ENCODE measurements at regions not wholly inside any gene's neighbourhood (a gene's known extent, or its start where the extent isn't known, plus 50 kb on each side); places are given as distances from the start of the nearest gene placed in this dataset.
A peak's percentile ranks its signal among the peaks of the same experiment; 100 is the strongest.

- DNase-seq (ENCODE audit: low read depth in 3 of 3, low spot score in 1 of 3), result no peak
Measured at GRCh38 chr14:89014569-89014850, 190.1 kb downstream of the TTC8 start.

- no peak for DNase-seq (ENCODE audit: low read depth in 3 of 3, low spot score in 1 of 3)
Measured at GRCh38 chr14:89015016-89015415, 190.6 kb downstream of the TTC8 start.

- no peak for DNase-seq (ENCODE audit: low read depth in 3 of 3, low spot score in 1 of 3)
Measured at GRCh38 chr14:89017417-89017816, 193.0 kb downstream of the TTC8 start.

DNA sequence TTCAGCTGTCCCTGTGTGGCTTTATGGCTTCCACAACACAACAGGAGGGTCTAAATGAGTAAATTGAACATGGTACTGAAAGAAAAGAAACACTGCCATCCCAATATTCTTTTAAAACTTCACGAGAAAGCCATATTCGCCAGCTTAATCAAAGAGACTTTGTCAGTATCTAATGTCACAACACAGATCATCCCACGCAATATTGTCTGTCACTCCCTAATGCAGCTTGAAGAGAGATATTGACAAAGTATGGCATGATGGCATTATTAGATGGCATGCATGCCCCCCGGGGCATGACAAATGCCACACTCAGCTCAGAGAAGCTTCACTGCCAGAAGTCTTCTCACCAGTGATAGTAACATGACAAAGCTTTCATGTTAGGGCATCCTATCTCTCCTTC, 197.8 kb downstream of the TTC8 start:
- no peak for DNase-seq (ENCODE audit: low read depth in 3 of 3, low spot score in 1 of 3)

DNA sequence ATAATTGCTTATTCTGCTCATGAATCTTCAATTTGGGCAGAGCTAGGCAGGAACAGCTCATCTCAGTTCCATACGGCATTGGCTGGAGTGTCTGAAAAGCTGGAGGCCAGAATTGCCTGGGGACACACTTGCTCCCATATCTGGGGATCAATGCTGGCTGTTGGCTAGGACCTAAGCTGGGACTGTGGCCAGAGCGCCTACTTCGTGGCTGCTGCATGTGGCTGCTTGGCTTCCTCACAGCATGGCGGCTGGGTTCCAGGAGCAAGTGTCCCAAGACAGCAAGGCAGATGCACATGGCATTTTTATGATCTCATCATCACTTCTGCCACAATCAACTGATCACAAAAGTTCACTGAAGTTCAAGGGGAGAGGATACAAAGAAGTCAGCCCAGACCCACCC, 200.2 kb downstream of the TTC8 start:
- no peak for DNase-seq (ENCODE audit: low read depth in 3 of 3, low spot score in 1 of 3)

GRCh38 chr14:89025561-89026236, 201.2 kb downstream of the TTC8 start:
- no peak for DNase-seq (ENCODE audit: low read depth in 3 of 3, low spot score in 1 of 3)

DNA sequence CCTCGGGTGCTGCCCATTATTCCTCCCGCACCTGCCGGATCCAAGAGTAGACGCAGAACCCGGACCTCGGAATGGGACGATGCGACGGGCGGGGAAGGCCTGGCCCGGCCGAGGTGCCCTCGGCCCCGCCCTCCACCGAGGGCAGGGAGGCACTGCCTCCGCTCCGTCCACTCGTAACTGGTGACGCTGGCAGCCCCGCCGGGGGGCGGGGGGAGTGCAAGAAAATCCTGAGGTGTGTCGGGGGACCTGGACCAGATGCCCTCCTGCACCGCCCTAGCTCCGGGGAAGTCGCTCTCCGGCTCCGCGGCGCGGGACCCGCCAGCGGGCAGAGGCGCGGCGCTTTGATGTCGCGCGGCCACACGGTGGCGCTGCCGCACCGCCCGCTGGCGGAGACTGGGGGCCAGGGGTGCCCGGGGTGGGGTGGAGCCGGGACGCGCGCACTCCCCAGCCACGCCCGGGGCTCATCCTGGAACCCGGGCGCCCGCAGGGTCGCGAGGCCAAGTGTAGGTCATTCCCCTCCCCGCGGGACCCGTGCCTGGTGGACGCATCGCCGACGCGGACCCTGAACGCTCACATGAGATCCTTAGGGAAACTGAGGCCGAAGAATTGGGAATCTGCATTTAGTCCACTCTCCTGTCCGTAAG, 202.8 kb downstream of the TTC8 start:
- DNase-seq (ENCODE audit: low read depth in 3 of 3, low spot score in 1 of 3), result peak in 2 of 3 donors; percentile 25 to 55

DNA sequence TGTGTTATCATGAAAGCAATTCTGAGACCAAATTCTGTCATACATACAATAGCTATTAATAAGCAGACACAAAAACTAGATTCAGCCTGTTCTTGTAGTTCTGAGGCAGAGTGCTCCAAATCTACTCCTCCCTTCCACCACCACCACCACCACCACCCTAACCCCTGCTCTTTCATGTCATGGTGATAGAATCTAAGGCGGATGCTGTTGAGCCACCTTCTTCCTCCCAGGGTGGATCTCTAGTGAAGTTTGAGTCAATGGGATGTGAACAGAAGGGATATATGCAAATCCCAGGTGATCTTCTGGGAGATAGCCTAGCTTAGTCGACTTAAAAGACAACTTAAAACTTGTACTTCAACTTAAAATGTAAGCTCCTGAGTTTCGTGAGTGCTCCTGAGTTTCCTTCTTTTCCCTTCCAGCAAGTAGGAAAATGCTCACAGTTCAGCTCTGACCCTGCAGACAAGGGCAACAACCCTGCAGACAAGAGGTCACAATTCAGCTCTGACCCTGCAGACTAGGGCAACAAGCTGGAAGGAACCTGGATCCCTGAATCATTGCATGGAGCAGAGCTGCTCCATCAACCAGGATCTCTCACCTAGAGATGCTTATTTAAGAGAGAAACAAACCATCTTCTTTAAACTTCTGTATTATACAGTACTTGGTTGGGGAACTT, 204.1 kb downstream of the TTC8 start:
- no peak for DNase-seq (ENCODE audit: low read depth in 3 of 3, low spot score in 1 of 3)

GRCh38 chr14:89029961-89030694, 205.7 kb downstream of the TTC8 start:
- no peak for DNase-seq (ENCODE audit: low read depth in 3 of 3, low spot score in 1 of 3)

DNA sequence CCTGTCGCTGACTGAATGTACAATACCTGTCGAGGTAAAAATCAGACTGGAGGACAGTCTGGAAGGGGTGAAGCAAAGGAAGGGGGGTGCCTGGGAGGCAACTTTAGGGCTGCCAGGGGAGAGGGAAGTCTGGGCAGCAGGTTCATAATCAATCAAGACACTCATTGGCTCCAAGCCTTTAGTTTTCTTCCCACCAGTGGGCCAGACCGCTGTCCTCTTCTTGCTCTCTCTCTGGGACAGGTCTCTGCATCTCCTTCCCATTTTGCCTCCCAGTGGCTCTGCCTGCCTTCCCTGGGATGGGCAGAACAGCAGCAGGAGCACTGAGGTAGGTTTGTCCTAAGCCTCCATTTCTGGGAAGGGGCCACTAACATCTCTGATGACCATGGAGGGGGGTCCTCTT, 206.5 kb downstream of the TTC8 start:
- no peak for DNase-seq (ENCODE audit: low read depth in 3 of 3, low spot score in 1 of 3)

- DNase-seq (ENCODE audit: low read depth in 3 of 3, low spot score in 1 of 3), result no peak
Measured at GRCh38 chr14:89032086-89032649, 207.7 kb downstream of the TTC8 start.

GRCh38 chr14:89033756-89034155, 209.3 kb downstream of the TTC8 start:
- no peak for DNase-seq (ENCODE audit: low read depth in 3 of 3, low spot score in 1 of 3)

DNA sequence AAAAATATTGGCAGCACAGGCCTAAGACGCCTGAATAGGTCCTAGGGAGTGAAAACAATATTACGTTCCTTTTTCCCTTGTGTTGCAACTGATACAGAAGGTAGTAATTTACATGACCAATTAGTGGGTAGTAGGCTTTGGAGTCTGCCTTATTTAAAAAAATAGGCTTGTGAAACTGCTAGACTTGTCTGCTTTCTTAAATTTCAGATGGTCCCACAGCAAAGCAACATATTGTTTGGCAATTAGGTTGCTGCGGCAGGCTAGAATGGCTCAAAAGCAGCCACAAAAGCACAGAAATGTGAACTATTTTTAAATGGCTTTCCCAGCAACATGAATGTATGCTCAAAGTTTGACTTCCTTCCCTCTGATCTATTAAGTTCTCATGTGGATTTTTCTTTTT, 211.9 kb downstream of the TTC8 start:
- no peak for DNase-seq (ENCODE audit: low read depth in 3 of 3, low spot score in 1 of 3)

- DNase-seq (ENCODE audit: low read depth in 3 of 3, low spot score in 1 of 3), result no peak
Measured at GRCh38 chr14:89037065-89037464, 212.6 kb downstream of the TTC8 start.

- DNase-seq (ENCODE audit: low read depth in 3 of 3, low spot score in 1 of 3), result no peak
Measured at GRCh38 chr14:89040080-89040459, 215.6 kb downstream of the TTC8 start.

- DNase-seq (ENCODE audit: low read depth in 3 of 3, low spot score in 1 of 3), result peak; percentile 31 to 88 (median 57)
Measured at GRCh38 chr14:89040460-89041256, 216.2 kb downstream of the TTC8 start.

DNA sequence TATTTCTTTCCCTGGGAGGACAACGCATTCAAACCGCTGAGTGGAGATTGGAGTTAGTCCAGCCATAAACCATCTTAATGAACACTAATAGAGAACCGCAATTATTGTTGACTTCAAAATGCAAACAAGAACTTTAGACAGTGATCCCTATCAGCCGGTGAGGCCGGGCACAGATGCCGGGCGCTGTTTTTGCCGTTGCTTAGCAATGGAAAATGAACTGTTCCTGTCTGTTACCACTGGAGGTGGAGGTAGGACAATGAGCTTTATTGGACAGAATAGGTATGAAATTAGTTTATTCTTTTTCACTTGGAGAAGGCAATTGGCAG, 216.8 kb downstream of the TTC8 start:
- no peak for DNase-seq (ENCODE audit: low read depth in 3 of 3, low spot score in 1 of 3)

GRCh38 chr14:89042021-89042420, 217.6 kb downstream of the TTC8 start:
- no peak for DNase-seq (ENCODE audit: low read depth in 3 of 3, low spot score in 1 of 3)

DNA sequence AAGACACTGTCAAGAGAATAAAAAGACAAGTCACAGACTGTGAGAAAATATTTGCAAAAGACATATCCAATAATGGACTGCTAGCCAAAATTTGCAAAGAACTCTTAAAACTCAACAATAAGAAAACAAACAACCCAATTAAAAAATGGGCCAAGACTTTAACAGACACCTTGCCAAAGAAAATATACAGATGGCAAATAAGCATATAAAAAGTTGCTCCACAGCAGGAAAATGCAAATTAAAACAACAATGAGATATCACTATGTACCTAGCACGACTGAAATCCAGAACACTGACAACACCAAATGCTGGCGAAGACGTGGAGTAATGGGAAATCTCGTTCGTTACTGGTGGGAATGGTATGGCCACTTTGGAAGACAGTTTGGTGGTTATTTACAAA, 228.9 kb downstream of the TTC8 start:
- no peak for DNase-seq (ENCODE audit: low read depth in 3 of 3, low spot score in 1 of 3)

GRCh38 chr14:89056394-89056793, 231.9 kb downstream of the TTC8 start:
- no peak for DNase-seq (ENCODE audit: low read depth in 3 of 3, low spot score in 1 of 3)

DNA sequence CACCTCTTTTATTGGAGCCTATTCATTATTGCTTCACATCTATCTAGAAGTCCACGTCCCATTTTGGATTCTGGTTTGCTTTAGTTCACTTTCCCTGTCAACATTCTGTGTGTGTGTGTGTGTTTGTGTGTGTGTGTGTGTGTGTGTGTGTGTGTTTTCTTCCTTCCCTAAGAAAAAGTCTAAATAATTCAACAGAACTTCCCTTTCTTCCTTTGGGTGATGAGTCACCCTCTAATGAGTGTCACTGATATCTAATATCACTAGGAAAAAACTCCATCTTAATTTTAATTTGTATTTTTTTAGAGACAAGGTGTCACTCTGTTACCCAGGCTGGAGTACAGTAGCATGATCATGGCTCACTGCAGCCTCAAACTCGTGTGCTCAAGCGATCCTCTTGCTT, 234.2 kb downstream of the TTC8 start:
- no peak for DNase-seq (ENCODE audit: low read depth in 3 of 3, low spot score in 1 of 3)
